Type B pancreatic cell (in vitro differentiated cells): ENCODE measurements at regions not wholly inside any gene's neighbourhood (a gene's known extent, or its start where the extent isn't known, plus 50 kb on each side); places are given as distances from the start of the nearest gene placed in this dataset.
A peak's percentile ranks its signal among the peaks of the same experiment; 100 is the strongest.

ENCODE experiments used
- DNase-seq: peaks from one replicate; pipeline ENCODE4 v3.0.0; 2021; ENCODE audit warnings: mixed read lengths; ENCODE audit not compliant: unreplicated experiment; ENCODE audit errors: extremely low spot score
- H3K27ac Mint-ChIP-seq: 2 replicates; pipeline ENCODE4 v1.8.0; 2021; ENCODE audit warnings: mild to moderate bottlenecking, mixed read lengths
- H3K27me3 Mint-ChIP-seq: 2 replicates; pipeline ENCODE4 v1.8.0; 2021; ENCODE audit warnings: mixed read lengths
- H3K36me3 Mint-ChIP-seq: 2 replicates; pipeline ENCODE4 v1.8.0; 2021; ENCODE audit warnings: mixed read lengths
- H3K4me1 Mint-ChIP-seq: one replicate; pipeline ENCODE4 v1.8.0; 2021; ENCODE audit warnings: mixed read lengths; ENCODE audit not compliant: unreplicated experiment
- H3K4me3 Mint-ChIP-seq: 2 replicates; pipeline ENCODE4 v1.8.0; 2021; ENCODE audit warnings: mild to moderate bottlenecking, mixed read lengths
- H3K9me3 Mint-ChIP-seq: 2 replicates; pipeline ENCODE4 v1.8.0; 2021; ENCODE audit warnings: mixed read lengths
- TF ChIP-seq, protein P1 (sequence below): fragments of 200-600 bp; sonication (generic); conservative IDR thresholded peaks from 2 replicates; pipeline ENCODE4 v1.5.0; 2021; ENCODE audit warnings: antibody characterized with exemption, mild to moderate bottlenecking

DNA sequence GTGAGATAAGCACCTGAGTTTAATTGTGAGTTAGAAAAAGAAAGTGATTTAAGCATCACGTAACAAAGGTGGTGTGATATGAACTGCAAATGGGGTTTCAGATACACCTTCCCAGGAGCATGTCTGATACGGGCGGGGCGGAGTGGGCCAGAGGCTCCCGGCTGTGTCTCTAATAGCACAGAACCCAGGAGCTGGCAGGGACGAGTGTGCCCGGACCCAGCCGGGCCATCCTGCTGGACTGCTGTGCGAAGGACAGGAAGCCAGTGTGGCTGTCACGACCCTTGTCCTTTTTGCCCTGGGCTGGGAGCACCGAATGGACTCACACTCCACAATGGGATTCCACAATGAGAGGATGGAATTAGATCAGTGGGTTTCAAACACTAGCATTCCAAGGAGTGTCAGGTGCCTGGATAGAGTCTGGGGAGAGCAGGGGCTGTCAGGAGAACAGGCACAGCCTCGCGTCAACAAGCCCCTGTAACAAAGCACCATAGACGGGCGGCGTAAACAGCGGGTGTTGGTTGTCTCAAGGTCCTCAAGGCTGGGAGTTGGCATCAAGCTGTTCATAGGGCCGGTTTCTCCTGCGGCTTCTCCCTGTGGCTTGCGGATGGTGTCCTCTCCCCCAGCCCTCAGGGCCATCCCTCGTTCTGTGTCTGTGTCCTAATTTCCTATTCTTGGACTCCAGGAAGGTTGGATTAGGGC, 242.6 kb upstream of the PITRM1 start:
- peaks cover 9% of the 10 kb centered on the region for H3K4me1 Mint-ChIP-seq
- no peak overlapping the region for H3K4me3 Mint-ChIP-seq
- peak; percentile 45 for DNase-seq
- peaks cover 13% of the 10 kb centered on the region for H3K27me3 Mint-ChIP-seq
- H3K9me3 Mint-ChIP-seq = peaks cover 10% of the 10 kb centered on the region
- TF ChIP-seq, protein P1, sequence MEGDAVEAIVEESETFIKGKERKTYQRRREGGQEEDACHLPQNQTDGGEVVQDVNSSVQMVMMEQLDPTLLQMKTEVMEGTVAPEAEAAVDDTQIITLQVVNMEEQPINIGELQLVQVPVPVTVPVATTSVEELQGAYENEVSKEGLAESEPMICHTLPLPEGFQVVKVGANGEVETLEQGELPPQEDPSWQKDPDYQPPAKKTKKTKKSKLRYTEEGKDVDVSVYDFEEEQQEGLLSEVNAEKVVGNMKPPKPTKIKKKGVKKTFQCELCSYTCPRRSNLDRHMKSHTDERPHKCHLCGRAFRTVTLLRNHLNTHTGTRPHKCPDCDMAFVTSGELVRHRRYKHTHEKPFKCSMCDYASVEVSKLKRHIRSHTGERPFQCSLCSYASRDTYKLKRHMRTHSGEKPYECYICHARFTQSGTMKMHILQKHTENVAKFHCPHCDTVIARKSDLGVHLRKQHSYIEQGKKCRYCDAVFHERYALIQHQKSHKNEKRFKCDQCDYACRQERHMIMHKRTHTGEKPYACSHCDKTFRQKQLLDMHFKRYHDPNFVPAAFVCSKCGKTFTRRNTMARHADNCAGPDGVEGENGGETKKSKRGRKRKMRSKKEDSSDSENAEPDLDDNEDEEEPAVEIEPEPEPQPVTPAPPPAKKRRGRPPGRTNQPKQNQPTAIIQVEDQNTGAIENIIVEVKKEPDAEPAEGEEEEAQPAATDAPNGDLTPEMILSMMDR = no peak
- H3K36me3 Mint-ChIP-seq = no peaks in the 10 kb centered on the region
- H3K27ac Mint-ChIP-seq = peak overlapping the region; percentile 15

DNA sequence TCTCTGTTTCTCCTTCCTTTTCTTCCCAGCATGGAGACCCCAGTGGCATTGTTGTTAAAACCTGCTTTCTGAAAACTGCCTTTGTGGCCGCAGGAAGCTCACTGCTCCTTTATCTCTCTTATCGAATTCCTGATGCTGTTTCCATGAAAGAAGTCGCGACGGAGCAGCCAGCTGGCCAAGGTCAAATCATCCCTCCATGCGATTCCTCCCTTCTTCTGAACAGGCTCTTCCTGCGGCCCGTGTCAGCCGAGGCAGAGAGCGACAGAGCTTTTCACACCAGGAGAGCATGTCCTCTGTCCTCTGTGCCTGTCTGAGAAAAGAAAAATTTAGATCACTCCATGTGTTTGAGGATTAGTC, 242.1 kb upstream of the PITRM1 start:
- peaks cover 9% of the 10 kb centered on the region for H3K4me1 Mint-ChIP-seq
- H3K27ac Mint-ChIP-seq = peak overlapping the region; percentile 15
- peak; percentile 32 for DNase-seq
- TF ChIP-seq, protein P1 = no peak
- peaks cover 13% of the 10 kb centered on the region for H3K27me3 Mint-ChIP-seq
- H3K9me3 Mint-ChIP-seq = peaks cover 10% of the 10 kb centered on the region
- no peak overlapping the region for H3K4me3 Mint-ChIP-seq
- no peaks in the 10 kb centered on the region for H3K36me3 Mint-ChIP-seq

DNA sequence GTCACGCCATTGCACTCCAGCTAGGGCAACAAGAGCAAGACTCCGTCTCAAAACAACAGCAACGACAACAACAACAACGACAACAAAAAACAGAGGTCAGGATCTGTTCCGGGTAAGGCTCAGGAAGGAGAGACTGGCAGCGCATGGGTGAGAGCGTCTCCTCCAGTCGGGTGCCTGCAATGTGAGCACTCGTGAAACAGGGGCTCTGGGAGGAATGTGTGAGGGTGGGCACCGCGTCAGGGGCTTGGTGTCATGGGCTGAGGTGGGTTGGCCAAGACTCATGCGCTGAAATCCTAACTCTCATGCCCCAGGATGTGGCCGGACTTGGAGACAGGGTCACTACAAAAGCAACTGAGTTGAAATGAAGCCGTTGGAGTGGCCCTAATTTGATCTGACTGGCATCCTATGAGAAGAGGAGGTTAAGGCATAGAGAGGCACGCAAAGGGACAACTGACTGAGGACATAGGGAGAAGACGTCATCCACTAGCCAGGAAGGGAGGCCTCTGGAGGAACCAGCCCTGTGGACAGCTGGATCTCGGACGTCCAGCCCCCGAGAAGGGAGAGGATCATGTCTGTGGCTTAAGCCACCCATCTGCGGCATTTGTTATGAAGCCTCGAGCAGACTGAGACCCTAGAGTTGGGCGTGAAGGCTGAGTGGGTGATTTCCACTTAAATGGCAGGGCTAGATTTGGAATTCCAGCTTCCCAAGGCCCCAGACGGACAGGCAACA, 241.5 kb upstream of the PITRM1 start:
- no peak overlapping the region for H3K27ac Mint-ChIP-seq
- TF ChIP-seq, protein P1 = no peak
- no peaks in the 10 kb centered on the region for H3K36me3 Mint-ChIP-seq
- peaks cover 10% of the 10 kb centered on the region for H3K9me3 Mint-ChIP-seq
- H3K27me3 Mint-ChIP-seq = peaks cover 13% of the 10 kb centered on the region
- peak; percentile 34 for DNase-seq
- peaks cover 9% of the 10 kb centered on the region for H3K4me1 Mint-ChIP-seq
- no peak overlapping the region for H3K4me3 Mint-ChIP-seq

DNA sequence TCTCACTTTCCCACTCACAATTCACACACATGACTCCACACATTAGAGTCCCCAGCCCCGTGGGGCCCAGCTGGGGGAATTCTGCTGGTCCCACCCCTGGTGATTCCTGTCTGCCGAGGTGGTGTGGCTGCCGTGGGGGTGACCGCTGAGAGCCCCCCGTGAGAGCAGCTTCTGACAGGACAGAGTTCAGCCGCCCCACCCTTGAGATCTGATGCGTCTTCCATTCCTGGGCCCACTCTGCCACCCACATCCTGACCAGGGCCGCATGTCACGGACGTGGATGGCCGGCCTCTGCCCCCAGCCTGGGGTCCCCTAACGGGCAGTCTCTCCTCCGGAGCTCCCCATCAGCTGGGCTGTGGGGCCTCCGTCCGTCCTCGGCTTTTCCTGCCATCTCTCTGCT, 240.1 kb upstream of the PITRM1 start:
- DNase-seq = peak; percentile 58
- H3K4me3 Mint-ChIP-seq = no peak overlapping the region
- TF ChIP-seq, protein P1 = no peak
- H3K9me3 Mint-ChIP-seq = peaks cover 10% of the 10 kb centered on the region
- no peaks in the 10 kb centered on the region for H3K36me3 Mint-ChIP-seq
- H3K4me1 Mint-ChIP-seq = no peaks in the 10 kb centered on the region
- H3K27me3 Mint-ChIP-seq = peaks cover 15% of the 10 kb centered on the region
- H3K27ac Mint-ChIP-seq = no peak overlapping the region

DNA sequence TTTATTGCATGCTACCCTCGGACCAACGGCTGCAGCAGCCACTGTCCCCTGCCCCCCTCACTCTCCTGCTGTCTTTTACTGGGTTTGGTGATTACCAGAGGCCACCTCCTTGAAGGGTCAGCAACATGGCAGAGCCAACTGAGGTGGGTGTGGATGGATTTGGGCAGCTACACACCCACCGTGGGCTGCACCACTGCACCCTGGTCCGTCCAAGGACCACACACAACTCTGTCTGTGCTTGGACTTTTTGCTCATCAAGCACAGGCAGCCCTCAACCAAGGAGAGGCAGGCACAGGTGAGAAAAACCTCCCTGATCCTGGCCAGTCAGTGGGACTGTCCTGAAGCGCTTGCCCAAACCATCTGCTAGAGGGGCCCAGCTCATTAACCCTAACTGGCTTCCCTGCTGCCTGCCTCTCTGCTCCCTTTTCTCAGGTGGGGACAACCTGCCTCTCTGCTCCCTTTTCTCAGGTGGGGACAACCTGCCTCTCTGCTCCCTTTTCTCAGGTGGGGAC, 239.5 kb upstream of the PITRM1 start:
- H3K9me3 Mint-ChIP-seq = peaks cover 10% of the 10 kb centered on the region
- TF ChIP-seq, protein P1 = no peak
- DNase-seq = peak; percentile 52
- no peak overlapping the region for H3K27ac Mint-ChIP-seq
- H3K27me3 Mint-ChIP-seq = peaks cover 16% of the 10 kb centered on the region
- H3K36me3 Mint-ChIP-seq = no peaks in the 10 kb centered on the region
- no peaks in the 10 kb centered on the region for H3K4me1 Mint-ChIP-seq
- H3K4me3 Mint-ChIP-seq = no peak overlapping the region
